ENCODE measurements at regions not wholly inside any gene's neighbourhood (a gene's known extent, or its start where the extent isn't known, plus 50 kb on each side); places are given as distances from the start of the nearest gene placed in this dataset.

GRCh38 chr7:27410812-27411544 is 168.4 kb downstream of the EVX1 start:
- TF ChIP-seq SUZ12 (IDR thresholded peaks at IDR 0.05; ENCODE audit: extremely low read depth, insufficient read depth, insufficient read length) (no peak), ZNF274 (IDR thresholded peaks at IDR 0.05; ENCODE audit: low read depth, low read length) (no peak), YY1 (IDR thresholded peaks at IDR 0.05; ENCODE audit: insufficient read depth, insufficient read length) (no peak)
